ENCODE measurements at regions not wholly inside any gene's neighbourhood (a gene's known extent, or its start where the extent isn't known, plus 50 kb on each side); places are given as distances from the start of the nearest gene placed in this dataset.

DNA sequence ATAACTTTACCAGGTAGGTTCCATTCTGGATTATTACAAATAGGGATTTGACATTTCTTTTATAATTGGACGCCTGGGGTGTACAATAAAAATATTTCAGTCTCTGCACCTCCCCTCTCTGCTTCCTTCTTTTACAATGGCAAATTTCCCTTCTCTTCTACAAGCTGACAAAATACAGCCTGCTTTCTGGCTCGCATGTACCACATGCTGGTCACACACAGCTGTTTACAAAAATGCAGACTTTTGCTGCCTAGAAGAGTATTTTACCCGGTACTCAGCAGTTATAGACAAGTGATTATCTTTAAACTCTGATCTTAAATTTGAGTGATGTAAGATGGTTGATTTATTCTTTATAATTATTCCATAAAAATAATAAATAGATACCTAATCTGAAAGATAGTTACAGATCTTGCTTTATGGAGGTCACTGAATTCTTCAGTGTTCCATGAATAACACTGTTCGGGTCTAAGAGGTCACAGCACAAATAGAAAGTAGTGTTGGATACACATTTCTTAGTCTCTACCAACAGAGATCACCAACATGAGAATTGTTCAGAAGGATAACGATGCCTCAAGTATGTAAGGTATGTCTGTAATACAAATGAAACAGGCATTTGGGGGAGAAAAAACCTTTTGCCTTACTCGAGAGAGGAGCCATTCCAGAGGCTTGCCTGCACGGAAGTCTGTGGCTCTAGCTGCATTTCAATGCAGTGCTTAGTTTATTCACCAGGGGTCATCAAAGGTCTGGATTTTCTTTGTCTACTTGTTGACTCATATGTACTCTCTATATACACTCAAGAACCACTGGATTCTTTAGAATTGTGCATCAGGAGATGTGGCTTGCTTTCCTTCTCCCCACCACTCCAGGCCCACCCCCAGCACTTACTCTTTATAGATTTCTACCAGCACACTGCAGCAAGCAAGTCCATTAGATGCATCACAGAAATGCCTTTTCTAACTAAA, 206.6 kb upstream of the RFX3 start:
- H3K4me3 ChIP-seq (ENCODE audit: low read length) = no peak overlapping the region
- no peaks in the 10 kb centered on the region for H3K36me3 ChIP-seq (ENCODE audit: control insufficient read depth, insufficient read depth, low read length)
- H3K27me3 ChIP-seq (ENCODE audit: control insufficient read depth, insufficient read depth, low read length) = no peaks in the 10 kb centered on the region
- WGBS (ENCODE audit: insufficient coverage, low lambda C conversion rate) = no CpG with 5 or more reads among the region's 7 CpGs
- peak; percentile 70 to 79 for DNase-seq
- peak overlapping the region; percentile 35 for H3K27ac ChIP-seq (ENCODE audit: low read length)
- H3K4me1 ChIP-seq (ENCODE audit: control insufficient read depth, insufficient read depth, low read length) = no peaks in the 10 kb centered on the region
- no peaks in the 10 kb centered on the region for H3K9me3 ChIP-seq (ENCODE audit: control insufficient read depth, low read depth, low read length)

DNA sequence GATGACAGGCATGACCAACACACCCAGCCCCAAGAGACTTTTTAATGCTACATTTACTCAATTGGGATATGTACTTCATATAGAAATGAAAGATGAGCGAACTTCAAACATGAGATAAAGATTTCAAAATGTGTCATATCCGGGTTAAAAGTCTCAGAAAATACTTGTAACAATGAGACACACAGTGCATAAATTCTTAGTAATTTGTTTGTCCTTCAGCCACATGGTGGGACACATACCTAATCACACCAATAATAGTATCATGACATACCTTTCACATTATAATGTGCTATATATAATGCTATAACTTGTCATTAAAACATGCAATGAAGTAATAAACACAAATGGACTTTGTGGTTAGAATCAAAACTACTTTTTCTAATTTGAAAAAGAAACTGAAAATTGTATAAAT, 204.7 kb upstream of the RFX3 start:
- no peak for DNase-seq
- Histone ChIP-seq H3K4me1 (ENCODE audit: control insufficient read depth, insufficient read depth, low read length) (no peaks in the 10 kb centered on the region), H3K27me3 (ENCODE audit: control insufficient read depth, insufficient read depth, low read length) (no peaks in the 10 kb centered on the region), H3K9me3 (ENCODE audit: control insufficient read depth, low read depth, low read length) (no peaks in the 10 kb centered on the region), H3K36me3 (ENCODE audit: control insufficient read depth, insufficient read depth, low read length) (no peaks in the 10 kb centered on the region), H3K4me3 (ENCODE audit: low read length) (no peak overlapping the region), H3K27ac (ENCODE audit: low read length) (no peak overlapping the region)
- WGBS (ENCODE audit: insufficient coverage, low lambda C conversion rate) = 100% methylated on average over 2 of the region's 2 CpGs

DNA sequence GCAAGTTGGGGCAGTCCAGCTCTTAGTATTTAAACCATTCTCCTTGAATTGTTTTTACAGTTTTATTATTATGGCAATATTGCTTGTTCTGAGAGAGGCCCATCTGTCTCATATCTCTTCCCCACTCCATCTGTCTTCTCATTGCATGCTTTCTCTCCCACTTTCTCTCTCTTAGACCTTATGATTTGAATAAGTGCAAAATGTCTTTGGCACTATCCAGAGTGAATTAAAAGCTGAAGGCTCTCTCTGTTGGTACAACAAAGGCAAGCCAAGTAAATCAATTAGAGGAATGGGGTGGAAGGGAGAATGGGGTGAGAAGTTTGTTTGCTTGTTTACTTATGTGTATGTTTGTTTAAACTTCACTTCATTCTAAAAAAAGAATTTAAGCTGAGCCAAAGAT, 195.3 kb upstream of the RFX3 start:
- H3K4me1 ChIP-seq (ENCODE audit: control insufficient read depth, insufficient read depth, low read length) = no peaks in the 10 kb centered on the region
- H3K4me3 ChIP-seq (ENCODE audit: low read length) = no peak overlapping the region
- H3K36me3 ChIP-seq (ENCODE audit: control insufficient read depth, insufficient read depth, low read length) = no peaks in the 10 kb centered on the region
- DNase-seq = no peak
- H3K27ac ChIP-seq (ENCODE audit: low read length) = no peak overlapping the region
- H3K9me3 ChIP-seq (ENCODE audit: control insufficient read depth, low read depth, low read length) = no peaks in the 10 kb centered on the region
- no peaks in the 10 kb centered on the region for H3K27me3 ChIP-seq (ENCODE audit: control insufficient read depth, insufficient read depth, low read length)

DNA sequence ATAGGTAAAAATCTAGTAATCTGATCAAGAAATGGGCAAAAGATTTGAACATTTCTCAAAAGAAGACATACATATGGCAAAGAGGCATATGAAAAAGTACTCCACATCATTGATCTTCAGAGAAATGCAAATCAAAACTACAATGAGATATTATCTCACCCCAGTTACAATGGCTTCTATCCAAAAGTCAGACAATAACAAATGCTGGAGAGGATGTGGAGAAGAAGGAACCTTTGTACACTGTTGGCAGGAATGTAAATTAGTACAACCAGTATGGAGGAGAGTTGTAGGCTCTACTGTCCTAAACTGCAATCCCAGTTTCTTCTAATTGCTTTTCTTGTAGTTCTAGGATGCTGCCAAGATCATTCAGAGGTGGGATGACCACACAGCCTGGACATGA, 193.5 kb upstream of the RFX3 start:
- H3K36me3 ChIP-seq (ENCODE audit: control insufficient read depth, insufficient read depth, low read length) = no peaks in the 10 kb centered on the region
- no peak for DNase-seq

DNA sequence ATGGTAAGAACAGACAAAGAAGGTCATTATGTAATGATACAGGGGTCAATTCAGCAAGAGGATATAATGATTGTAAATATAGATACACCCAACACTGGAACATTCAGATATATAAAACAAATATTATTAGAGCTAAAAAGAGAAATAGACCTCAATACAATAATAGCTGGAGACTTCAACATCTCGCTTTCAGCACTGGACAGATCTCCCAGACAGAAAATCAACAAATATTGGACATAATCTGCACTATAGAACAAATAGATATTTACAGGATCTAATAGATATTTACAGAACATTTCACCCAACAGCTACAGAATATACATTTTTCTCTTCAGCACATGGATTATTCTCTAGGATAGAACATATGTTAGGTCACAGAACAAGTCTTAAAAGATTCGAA, 190.6 kb upstream of the RFX3 start:
- no peak overlapping the region for H3K4me3 ChIP-seq (ENCODE audit: low read length)
- H3K27ac ChIP-seq (ENCODE audit: low read length) = no peak overlapping the region
- 100% methylated on average over 1 of the region's 2 CpGs for WGBS (ENCODE audit: insufficient coverage, low lambda C conversion rate)
- no peak for DNase-seq
- no peaks in the 10 kb centered on the region for H3K4me1 ChIP-seq (ENCODE audit: control insufficient read depth, insufficient read depth, low read length)
- H3K27me3 ChIP-seq (ENCODE audit: control insufficient read depth, insufficient read depth, low read length) = no peaks in the 10 kb centered on the region
- H3K36me3 ChIP-seq (ENCODE audit: control insufficient read depth, insufficient read depth, low read length) = no peaks in the 10 kb centered on the region
- H3K9me3 ChIP-seq (ENCODE audit: control insufficient read depth, low read depth, low read length) = no peaks in the 10 kb centered on the region

More for the DNA sequence above, 193.5 kb upstream of the RFX3 start:
- no peak overlapping the region for H3K4me3 ChIP-seq (ENCODE audit: low read length)
- no peak overlapping the region for H3K27ac ChIP-seq (ENCODE audit: low read length)
- H3K4me1 ChIP-seq (ENCODE audit: control insufficient read depth, insufficient read depth, low read length) = no peaks in the 10 kb centered on the region
- no peaks in the 10 kb centered on the region for H3K27me3 ChIP-seq (ENCODE audit: control insufficient read depth, insufficient read depth, low read length)
- H3K9me3 ChIP-seq (ENCODE audit: control insufficient read depth, low read depth, low read length) = no peaks in the 10 kb centered on the region

- Histone ChIP-seq H3K27ac (ENCODE audit: low read length) (no peak overlapping the region), H3K36me3 (ENCODE audit: control insufficient read depth, insufficient read depth, low read length) (no peaks in the 10 kb centered on the region), H3K9me3 (ENCODE audit: control insufficient read depth, low read depth, low read length) (no peaks in the 10 kb centered on the region), H3K4me1 (ENCODE audit: control insufficient read depth, insufficient read depth, low read length) (no peaks in the 10 kb centered on the region), H3K27me3 (ENCODE audit: control insufficient read depth, insufficient read depth, low read length) (no peaks in the 10 kb centered on the region), H3K4me3 (ENCODE audit: low read length) (no peak overlapping the region)
- WGBS (ENCODE audit: insufficient coverage, low lambda C conversion rate) = no CpG with 5 or more reads among the region's 1 CpG
- DNase-seq = no peak
Observed at GRCh38 chr9:3708751-3709150, 182.9 kb upstream of the RFX3 start.

DNA sequence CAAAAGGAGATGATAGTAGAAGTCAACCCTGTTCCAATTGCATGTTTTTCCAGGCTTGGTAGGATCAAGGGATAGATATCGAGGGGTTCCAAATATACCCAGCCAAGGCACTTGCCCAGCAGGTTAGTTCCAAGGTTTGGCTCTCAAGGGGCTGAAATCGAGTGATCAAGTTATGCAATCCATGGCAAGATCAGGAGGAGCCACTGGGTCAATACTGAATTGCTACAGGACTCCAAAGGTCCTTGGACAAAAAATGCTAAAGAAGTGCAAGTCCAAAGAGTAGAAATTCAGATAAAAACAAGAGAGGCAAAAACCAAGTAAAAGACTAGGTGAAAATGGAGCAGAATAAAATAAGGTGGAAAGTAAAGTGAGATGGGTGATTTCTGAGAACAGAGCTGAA, 179.1 kb upstream of the RFX3 start:
- WGBS (ENCODE audit: insufficient coverage, low lambda C conversion rate) = 83% methylated on average over 1 of the region's 2 CpGs
- H3K36me3 ChIP-seq (ENCODE audit: control insufficient read depth, insufficient read depth, low read length) = no peaks in the 10 kb centered on the region
- no peak for DNase-seq
- H3K27ac ChIP-seq (ENCODE audit: low read length) = no peak overlapping the region
- H3K4me3 ChIP-seq (ENCODE audit: low read length) = no peak overlapping the region
- H3K9me3 ChIP-seq (ENCODE audit: control insufficient read depth, low read depth, low read length) = no peaks in the 10 kb centered on the region
- H3K27me3 ChIP-seq (ENCODE audit: control insufficient read depth, insufficient read depth, low read length) = peaks cover 6% of the 10 kb centered on the region
- no peaks in the 10 kb centered on the region for H3K4me1 ChIP-seq (ENCODE audit: control insufficient read depth, insufficient read depth, low read length)

GRCh38 chr9:3700772-3701171, 175.0 kb upstream of the RFX3 start:
- DNase-seq = no peak
- Histone ChIP-seq H3K9me3 (ENCODE audit: control insufficient read depth, low read depth, low read length) (no peaks in the 10 kb centered on the region), H3K4me1 (ENCODE audit: control insufficient read depth, insufficient read depth, low read length) (no peaks in the 10 kb centered on the region), H3K27me3 (ENCODE audit: control insufficient read depth, insufficient read depth, low read length) (peaks cover 10% of the 10 kb centered on the region), H3K27ac (ENCODE audit: low read length) (no peak overlapping the region), H3K36me3 (ENCODE audit: control insufficient read depth, insufficient read depth, low read length) (no peaks in the 10 kb centered on the region), H3K4me3 (ENCODE audit: low read length) (no peak overlapping the region)
- WGBS (ENCODE audit: insufficient coverage, low lambda C conversion rate) = 100% methylated on average over 1 of the region's 2 CpGs

GRCh38 chr9:3699883-3700282, 174.1 kb upstream of the RFX3 start:
- Histone ChIP-seq H3K4me3 (ENCODE audit: low read length) (no peak overlapping the region), H3K27ac (ENCODE audit: low read length) (no peak overlapping the region), H3K27me3 (ENCODE audit: control insufficient read depth, insufficient read depth, low read length) (peaks cover 10% of the 10 kb centered on the region), H3K9me3 (ENCODE audit: control insufficient read depth, low read depth, low read length) (no peaks in the 10 kb centered on the region), H3K36me3 (ENCODE audit: control insufficient read depth, insufficient read depth, low read length) (no peaks in the 10 kb centered on the region), H3K4me1 (ENCODE audit: control insufficient read depth, insufficient read depth, low read length) (no peaks in the 10 kb centered on the region)
- 0% methylated on average over 1 of the region's 3 CpGs for WGBS (ENCODE audit: insufficient coverage, low lambda C conversion rate)
- no peak for DNase-seq

- Histone ChIP-seq H3K4me1 (ENCODE audit: control insufficient read depth, insufficient read depth, low read length) (no peaks in the 10 kb centered on the region), H3K27me3 (ENCODE audit: control insufficient read depth, insufficient read depth, low read length) (peaks cover 10% of the 10 kb centered on the region), H3K4me3 (ENCODE audit: low read length) (no peak overlapping the region), H3K36me3 (ENCODE audit: control insufficient read depth, insufficient read depth, low read length) (no peaks in the 10 kb centered on the region), H3K9me3 (ENCODE audit: control insufficient read depth, low read depth, low read length) (no peaks in the 10 kb centered on the region), H3K27ac (ENCODE audit: low read length) (no peak overlapping the region)
- DNase-seq = no peak
- WGBS (ENCODE audit: insufficient coverage, low lambda C conversion rate) = no CpG with 5 or more reads among the region's 3 CpGs
Observed at GRCh38 chr9:3698531-3698930, 172.7 kb upstream of the RFX3 start.

DNA sequence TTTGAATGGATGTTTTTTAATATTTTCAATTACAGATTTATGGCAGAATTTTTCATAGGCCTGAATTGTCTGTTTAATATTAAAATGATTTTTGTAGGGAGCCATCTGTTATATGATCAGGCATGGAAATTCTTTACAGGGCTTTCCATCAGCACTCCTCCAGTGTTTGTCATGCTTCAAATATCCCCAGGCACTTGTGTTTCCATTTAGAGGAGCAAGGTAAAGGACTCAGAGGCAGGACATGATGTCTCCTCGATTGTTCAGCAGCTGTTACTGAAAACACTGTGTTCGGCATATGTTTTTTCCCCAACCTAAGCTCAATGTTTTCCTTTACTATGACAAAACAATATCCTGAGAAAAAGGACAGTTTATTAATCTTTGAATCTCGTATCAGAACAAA, 172.3 kb upstream of the RFX3 start:
- no CpG with 5 or more reads among the region's 3 CpGs for WGBS (ENCODE audit: insufficient coverage, low lambda C conversion rate)
- H3K27ac ChIP-seq (ENCODE audit: low read length) = no peak overlapping the region
- no peaks in the 10 kb centered on the region for H3K9me3 ChIP-seq (ENCODE audit: control insufficient read depth, low read depth, low read length)
- no peak overlapping the region for H3K4me3 ChIP-seq (ENCODE audit: low read length)
- no peak for DNase-seq
- peaks cover 8% of the 10 kb centered on the region for H3K27me3 ChIP-seq (ENCODE audit: control insufficient read depth, insufficient read depth, low read length)
- no peaks in the 10 kb centered on the region for H3K36me3 ChIP-seq (ENCODE audit: control insufficient read depth, insufficient read depth, low read length)
- H3K4me1 ChIP-seq (ENCODE audit: control insufficient read depth, insufficient read depth, low read length) = no peaks in the 10 kb centered on the region

Data from large intestine (tissue), 3 donors.